Lower lobe of right lung (tissue), 2 donors: ENCODE measurements at regions not wholly inside any gene's neighbourhood (a gene's known extent, or its start where the extent isn't known, plus 50 kb on each side); places are given as distances from the start of the nearest gene placed in this dataset.

Experiments
- ATAC-seq, 2 donors: fragments of 200-7000 bp; cut with Tn5 transposase; one replicate each; pipeline ENCODE4 v1.9.1; 2020 to 2022; ENCODE audit warnings: mild to moderate bottlenecking in 2 of 2, moderate library complexity in 2 of 2
- DNase-seq: peaks from one replicate; pipeline ENCODE4 v3.0.0-alpha.2; 2020
- H3K27ac ChIP-seq: fragments of 200-600 bp; one replicate; pipeline ENCODE4 v1.8.0; 2022
- H3K27me3 ChIP-seq: fragments of 200-600 bp; one replicate; pipeline ENCODE4 v1.8.0; 2022; ENCODE audit warnings: low read depth
- H3K36me3 ChIP-seq: fragments of 200-600 bp; one replicate; pipeline ENCODE4 v1.8.0; 2022; ENCODE audit warnings: mild to moderate bottlenecking
- H3K4me1 ChIP-seq: fragments of 200-600 bp; one replicate; pipeline ENCODE4 v1.8.0; 2022
- H3K4me3 ChIP-seq: fragments of 200-600 bp; one replicate; pipeline ENCODE4 v1.8.0; 2022; ENCODE audit warnings: mild to moderate bottlenecking
- H3K9me3 ChIP-seq: fragments of 200-600 bp; one replicate; pipeline ENCODE4 v1.8.0; 2022
- CTCF ChIP-seq: fragments of 200-600 bp; IDR thresholded peaks from one replicate; pipeline ENCODE4 v1.8.0; 2022; ENCODE audit warnings: antibody characterized with exemption, mild to moderate bottlenecking
- intact Hi-C: fragments of 100-400 bp; cut with DNase I; formaldehyde crosslinking; loops from one replicate; pipeline ENCODE4 v1.11.0; 2022
- donor health status: DM: no; HTN: yes; CAD: no; lungs with severe emphysema.

GRCh38 chr16:79662122-79662521 is 61.6 kb upstream of the MAF start:
- H3K9me3 ChIP-seq = no peaks in the 10 kb centered on the region
- DNase-seq = no peak
- no peaks in the 10 kb centered on the region for H3K27me3 ChIP-seq
- no peaks in the 10 kb centered on the region for H3K4me1 ChIP-seq
- TF ChIP-seq CTCF = no peak
- H3K27ac ChIP-seq = no peak overlapping the region
- H3K36me3 ChIP-seq = no peaks in the 10 kb centered on the region
- ATAC-seq = no peak
- no peak overlapping the region for H3K4me3 ChIP-seq
- intact Hi-C loops = no loop called here

GRCh38 chr16:79661578-79661977 is 61.0 kb upstream of the MAF start:
- Histone ChIP-seq H3K27ac (no peak overlapping the region), H3K27me3 (no peaks in the 10 kb centered on the region), H3K4me3 (no peak overlapping the region), H3K9me3 (no peaks in the 10 kb centered on the region), H3K36me3 (no peaks in the 10 kb centered on the region), H3K4me1 (no peaks in the 10 kb centered on the region)
- no peak for ATAC-seq
- no peak for TF ChIP-seq CTCF
- intact Hi-C loops = no loop called here
- DNase-seq = no peak

GRCh38 chr16:79659344-79659743 is 58.8 kb upstream of the MAF start:
- Histone ChIP-seq H3K4me3 (no peak overlapping the region), H3K27me3 (no peaks in the 10 kb centered on the region), H3K9me3 (no peaks in the 10 kb centered on the region), H3K4me1 (no peaks in the 10 kb centered on the region), H3K36me3 (no peaks in the 10 kb centered on the region), H3K27ac (no peak overlapping the region)
- TF ChIP-seq CTCF = no peak
- ATAC-seq = no peak
- intact Hi-C loops = no loop called here
- no peak for DNase-seq

GRCh38 chr16:79658301-79659033 is 57.9 kb upstream of the MAF start:
- Histone ChIP-seq H3K4me3 (no peak overlapping the region), H3K9me3 (no peaks in the 10 kb centered on the region), H3K36me3 (no peaks in the 10 kb centered on the region), H3K4me1 (peaks cover 2% of the 10 kb centered on the region), H3K27me3 (no peaks in the 10 kb centered on the region), H3K27ac (no peak overlapping the region)
- intact Hi-C loops = no loop called here
- DNase-seq = no peak
- TF ChIP-seq CTCF = no peak
- no peak for ATAC-seq

GRCh38 chr16:79656553-79657115 is 56.1 kb upstream of the MAF start:
- intact Hi-C loops = no loop called here
- Histone ChIP-seq H3K9me3 (no peaks in the 10 kb centered on the region), H3K27ac (no peak overlapping the region), H3K36me3 (no peaks in the 10 kb centered on the region), H3K4me1 (peaks cover 5% of the 10 kb centered on the region), H3K4me3 (no peak overlapping the region), H3K27me3 (no peaks in the 10 kb centered on the region)
- ATAC-seq = no peak
- TF ChIP-seq CTCF = no peak
- no peak for DNase-seq
